Panc1 (cell line): ENCODE measurements at regions not wholly inside any gene's neighbourhood (a gene's known extent, or its start where the extent isn't known, plus 50 kb on each side); places are given as distances from the start of the nearest gene placed in this dataset.

Experiments
- CTCF ChIP-seq: fragments of 450-650 bp; IDR thresholded peaks from 2 replicates; pipeline ENCODE4 v1.5.1; 2017; ENCODE audit warnings: mild to moderate bottlenecking
- POLR2AphosphoS5 ChIP-seq: IDR thresholded peaks from 2 replicates; pipeline ENCODE4 v1.6.1; 2012; ENCODE audit warnings: mild to moderate bottlenecking, low read depth, low read length, moderate library complexity
- REST ChIP-seq, 2 experiments: IDR thresholded peaks; 2 replicates each; pipeline ENCODE4 v1.6.1; 2011 to 2012; ENCODE audit warnings: low read depth in 2 of 2, control low read depth in 1 of 2, low read length in 1 of 2, mild to moderate bottlenecking in 1 of 2, moderate library complexity in 1 of 2; ENCODE audit not compliant: insufficient read depth in 1 of 2
- SIN3A ChIP-seq: IDR thresholded peaks from 2 replicates; pipeline ENCODE4 v1.6.1; 2012; ENCODE audit warnings: low read depth, mild to moderate bottlenecking, low read length, moderate library complexity, borderline replicate concordance; ENCODE audit not compliant: insufficient read depth

GRCh38 chr1:58065520-58065919 is 481.0 kb downstream of the OMA1 start:
- TF ChIP-seq CTCF (no peak; the same call in 1 of the 2 replicates), SIN3A (no peak), POLR2AphosphoS5 (no peak), REST (IDR thresholded peaks at IDR 0.05; ENCODE audit: insufficient read depth in 1 of 2, low read depth in 2 of 2, low read length in 1 of 2) (no peak)
